ENCODE measurements at regions not wholly inside any gene's neighbourhood (a gene's known extent, or its start where the extent isn't known, plus 50 kb on each side); places are given as distances from the start of the nearest gene placed in this dataset.

- no peaks in the 10 kb centered on the region for H3K27me3 Mint-ChIP-seq (ENCODE audit: insufficient read depth, low read depth, poor library complexity)
- H3K9me3 Mint-ChIP-seq = no peaks in the 10 kb centered on the region
- DNase-seq (ENCODE audit: low spot score) (no peak), ATAC-seq (no peak)
- no peaks in the 10 kb centered on the region for H3F3A ChIP-seq (replicated peaks; ENCODE audit: low read depth)
- no peaks in the 10 kb centered on the region for H3K27me3 ChIP-seq (ENCODE audit: insufficient read depth)
- H3K9me2 ChIP-seq (ENCODE audit: insufficient read depth) = no peaks in the 10 kb centered on the region
- H3K36me3 ChIP-seq (ENCODE audit: insufficient read depth) = no peaks in the 10 kb centered on the region
- no peaks in the 10 kb centered on the region for H4K20me1 ChIP-seq (replicated peaks; ENCODE audit: insufficient read depth)
- H3K4me1 Mint-ChIP-seq = no peaks in the 10 kb centered on the region
- H3K4me1 ChIP-seq (ENCODE audit: insufficient read depth) = no peaks in the 10 kb centered on the region
- no peak overlapping the region for H3K4me2 ChIP-seq
- no peak for TF ChIP-seq JUNB (IDR thresholded peaks at IDR 0.05; ENCODE audit: unreplicated experiment)
- TF ChIP-seq POLR2AphosphoS5 (IDR thresholded peaks at IDR 0.05; ENCODE audit: low read depth) = no peak
- TF ChIP-seq REST (IDR thresholded peaks at IDR 0.05; ENCODE audit: unreplicated experiment) = no peak
- H3K79me2 ChIP-seq (replicated peaks; ENCODE audit: insufficient read depth) = no peaks in the 10 kb centered on the region
- no peak overlapping the region for H3K4me3 ChIP-seq
- no peaks in the 10 kb centered on the region for H3K36me3 Mint-ChIP-seq (ENCODE audit: low read depth)
- no peak overlapping the region for H3K4me3 Mint-ChIP-seq
- no peak overlapping the region for H3K27ac Mint-ChIP-seq
- H2AFZ ChIP-seq = no peak overlapping the region
- no peak overlapping the region for H3K27ac ChIP-seq (ENCODE audit: low read depth)
These were observed 120.0 kb downstream of the CRPPA start for GRCh38 chr7:16301291-16301690.

GRCh38 chr7:16300361-16300895 is 120.9 kb downstream of the CRPPA start:
- Mint-ChIP-seq H3K36me3 (ENCODE audit: low read depth) (no peaks in the 10 kb centered on the region), H3K4me1 (no peaks in the 10 kb centered on the region), H3K4me3 (no peak overlapping the region), H3K9me3 (no peaks in the 10 kb centered on the region), H3K27ac (no peak overlapping the region), H3K27me3 (ENCODE audit: insufficient read depth, low read depth, poor library complexity) (no peaks in the 10 kb centered on the region)
- Histone ChIP-seq H3K4me2 (no peak overlapping the region), H3K36me3 (ENCODE audit: insufficient read depth) (no peaks in the 10 kb centered on the region), H3K79me2 (replicated peaks; ENCODE audit: insufficient read depth) (no peaks in the 10 kb centered on the region), H3K9me2 (ENCODE audit: insufficient read depth) (no peaks in the 10 kb centered on the region), H3K27ac (ENCODE audit: low read depth) (no peak overlapping the region), H3K27me3 (ENCODE audit: insufficient read depth) (no peaks in the 10 kb centered on the region), H3F3A (replicated peaks; ENCODE audit: low read depth) (no peaks in the 10 kb centered on the region), H3K4me1 (ENCODE audit: insufficient read depth) (no peaks in the 10 kb centered on the region), H3K4me3 (no peak overlapping the region), H4K20me1 (replicated peaks; ENCODE audit: insufficient read depth) (no peaks in the 10 kb centered on the region), H2AFZ (no peak overlapping the region)
- ATAC-seq (no peak), DNase-seq (ENCODE audit: low spot score) (no peak)
- no peak for TF ChIP-seq JUNB (IDR thresholded peaks at IDR 0.05; ENCODE audit: unreplicated experiment)
- TF ChIP-seq EZH2 (IDR thresholded peaks at IDR 0.05; ENCODE audit: low read depth, unreplicated experiment) = no peak
- TF ChIP-seq ETS1 (IDR thresholded peaks at IDR 0.05) = no peak
- TF ChIP-seq ZNF462 (CRISPR knock-in tag; IDR thresholded peaks at IDR 0.05) = no peak
- no peak for TF ChIP-seq ZNF331 (CRISPR knock-in tag; IDR thresholded peaks at IDR 0.05; ENCODE audit: low read depth)
- TF ChIP-seq ZNF114 (CRISPR knock-in tag; IDR thresholded peaks at IDR 0.05) = no peak

Measured in GM23338 (cell line).